A673 (cell line): ENCODE measurements at regions not wholly inside any gene's neighbourhood (a gene's known extent, or its start where the extent isn't known, plus 50 kb on each side); places are given as distances from the start of the nearest gene placed in this dataset.

ENCODE experiments used
- BruUV-seq: library from RNA; stranded (reverse); fragments of 400-500 nt; replicated peaks from 2 replicates; lab custom pipeline; 2021; lab: Mats Ljungman, UMichigan
- CTCF ChIA-PET: fragments of 300-600 bp; sonication (Branson Sonifier 250); formaldehyde crosslinking; loops from one replicate; lab custom pipeline; 2022; ENCODE audit warnings: antibody characterized with exemption; lab: Charles Lee
- POLR2A ChIA-PET: fragments of 300-600 bp; sonication (Branson Sonifier 250); formaldehyde crosslinking; loops from one replicate; lab custom pipeline; 2022; ENCODE audit warnings: antibody characterized with exemption; ENCODE audit not compliant: low non-redundant PET; lab: Charles Lee
- DNase-seq: peaks from one replicate; pipeline ENCODE4 v3.0.0-alpha.2; 2015; ENCODE audit warnings: low spot score
- H3K27ac ChIP-seq: fragments of 200-600 bp; sonication (generic); 2 replicates; pipeline ENCODE4 v1.5.1; 2016; ENCODE audit warnings: mixed run types, low read depth, mild to moderate bottlenecking, mixed read lengths, antibody characterized with exemption, low read length; ENCODE audit not compliant: poor library complexity, severe bottlenecking
- H3K27me3 ChIP-seq: fragments of 200-600 bp; sonication (generic); replicated peaks from 2 replicates; pipeline ENCODE4 v1.6.1; 2017; ENCODE audit warnings: mixed run types, low read depth, mild to moderate bottlenecking, mixed read lengths, antibody characterized with exemption, low read length; ENCODE audit not compliant: insufficient read depth, poor library complexity
- H3K36me3 ChIP-seq: fragments of 200-600 bp; sonication (generic); 2 replicates; pipeline ENCODE4 v1.6.1; 2016; ENCODE audit warnings: mixed run types, mild to moderate bottlenecking, mixed read lengths, antibody characterized with exemption, low read length; ENCODE audit not compliant: insufficient read depth, poor library complexity, severe bottlenecking
- H3K4me1 ChIP-seq: fragments of 200-600 bp; sonication (generic); 2 replicates; pipeline ENCODE4 v1.6.1; 2017; ENCODE audit warnings: mixed run types, mild to moderate bottlenecking, mixed read lengths, antibody characterized with exemption, low read length; ENCODE audit not compliant: insufficient read depth, poor library complexity, severe bottlenecking
- H3K4me3 ChIP-seq: fragments of 200-600 bp; sonication (generic); 2 replicates; pipeline ENCODE4 v1.5.1; 2016; ENCODE audit warnings: low read depth, mixed run types, mild to moderate bottlenecking, mixed read lengths, low read length; ENCODE audit not compliant: poor library complexity, severe bottlenecking
- H3K9me3 ChIP-seq: fragments of 200-600 bp; sonication (generic); 2 replicates; pipeline ENCODE4 v1.6.1; 2016; ENCODE audit warnings: mixed run types, low read depth, mild to moderate bottlenecking, mixed read lengths, antibody characterized with exemption, low read length; ENCODE audit not compliant: poor library complexity, severe bottlenecking
- EZH2 ChIP-seq: fragments of 200-600 bp; sonication (generic); IDR thresholded peaks from 2 replicates; pipeline ENCODE4 v1.6.1; 2017; ENCODE audit warnings: borderline replicate concordance, low read depth, mild to moderate bottlenecking, mixed read lengths, antibody characterized with exemption, low read length; ENCODE audit not compliant: poor library complexity, severe bottlenecking
- intact Hi-C: fragments of 100-400 bp; cut with micrococcal nuclease; formaldehyde crosslinking; loops from one replicate; pipeline ENCODE4 v1.10.0; 2022; ENCODE audit not compliant: unreplicated experiment
- TF ChIP-seq, protein P1 (sequence below): fragments of 300-800, 200-600 bp; sonication (generic); conservative IDR thresholded peaks from 2 replicates; pipeline ENCODE4 v1.5.1; 2017; ENCODE audit warnings: low read depth, mild to moderate bottlenecking, antibody characterized with exemption, low read length, moderate library complexity, mixed read lengths

DNA sequence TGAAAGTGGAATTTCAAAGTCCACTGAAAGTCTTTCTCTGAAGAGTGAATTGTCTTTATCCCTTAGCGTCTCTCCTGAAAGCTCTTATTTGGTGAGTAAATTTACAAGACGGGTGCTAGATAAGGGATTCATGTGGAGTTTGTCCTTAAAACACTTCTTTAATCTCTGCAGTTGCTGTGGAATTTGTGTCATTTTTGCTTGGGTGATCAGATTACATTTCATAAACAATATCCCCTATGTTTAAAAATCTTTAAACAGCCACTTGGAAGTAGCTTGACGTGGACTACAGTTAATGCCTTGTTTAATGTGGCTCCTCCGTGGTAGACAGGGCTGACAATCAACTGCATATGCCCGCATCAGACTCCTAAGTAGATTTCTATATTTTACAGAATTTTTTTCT is 175.4 kb upstream of the ZNF217 start:
- ChIA-PET CTCF (no interaction called here), POLR2A (no interaction called here)
- no peaks in the 10 kb centered on the region for H3K36me3 ChIP-seq
- TF ChIP-seq, protein P1, sequence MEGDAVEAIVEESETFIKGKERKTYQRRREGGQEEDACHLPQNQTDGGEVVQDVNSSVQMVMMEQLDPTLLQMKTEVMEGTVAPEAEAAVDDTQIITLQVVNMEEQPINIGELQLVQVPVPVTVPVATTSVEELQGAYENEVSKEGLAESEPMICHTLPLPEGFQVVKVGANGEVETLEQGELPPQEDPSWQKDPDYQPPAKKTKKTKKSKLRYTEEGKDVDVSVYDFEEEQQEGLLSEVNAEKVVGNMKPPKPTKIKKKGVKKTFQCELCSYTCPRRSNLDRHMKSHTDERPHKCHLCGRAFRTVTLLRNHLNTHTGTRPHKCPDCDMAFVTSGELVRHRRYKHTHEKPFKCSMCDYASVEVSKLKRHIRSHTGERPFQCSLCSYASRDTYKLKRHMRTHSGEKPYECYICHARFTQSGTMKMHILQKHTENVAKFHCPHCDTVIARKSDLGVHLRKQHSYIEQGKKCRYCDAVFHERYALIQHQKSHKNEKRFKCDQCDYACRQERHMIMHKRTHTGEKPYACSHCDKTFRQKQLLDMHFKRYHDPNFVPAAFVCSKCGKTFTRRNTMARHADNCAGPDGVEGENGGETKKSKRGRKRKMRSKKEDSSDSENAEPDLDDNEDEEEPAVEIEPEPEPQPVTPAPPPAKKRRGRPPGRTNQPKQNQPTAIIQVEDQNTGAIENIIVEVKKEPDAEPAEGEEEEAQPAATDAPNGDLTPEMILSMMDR, result no peak
- no peak for TF ChIP-seq EZH2
- no peak overlapping the region for H3K4me3 ChIP-seq
- no peaks in the 10 kb centered on the region for H3K9me3 ChIP-seq
- no peak for DNase-seq
- no TSS peak for BruUV-seq
- H3K4me1 ChIP-seq, result peaks cover 26% of the 10 kb centered on the region
- H3K27ac ChIP-seq, result no peak overlapping the region
- H3K27me3 ChIP-seq, result no peaks in the 10 kb centered on the region
- intact Hi-C loops, result no loop called here

DNA sequence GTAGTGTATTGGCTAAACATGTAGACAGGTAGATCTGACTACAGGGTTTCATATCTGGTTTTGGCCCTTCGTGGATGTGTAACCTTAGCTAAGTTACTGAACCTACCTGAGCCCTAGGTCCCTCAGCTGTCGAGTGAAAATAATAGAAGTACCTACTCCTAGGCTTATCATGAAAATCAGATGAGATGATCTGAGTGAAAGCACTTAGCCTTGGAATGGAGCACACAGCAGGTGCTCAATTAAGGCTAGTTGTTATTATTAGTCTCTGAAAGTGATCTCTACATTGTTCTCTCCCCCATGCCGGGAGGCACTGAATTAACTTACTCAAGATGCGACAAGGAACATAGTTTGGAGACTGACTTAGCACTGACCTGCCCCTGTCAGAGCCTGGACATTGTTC is 174.7 kb upstream of the ZNF217 start:
- no peak overlapping the region for H3K27ac ChIP-seq
- H3K4me1 ChIP-seq, result peaks cover 25% of the 10 kb centered on the region
- CTCF ChIA-PET, result no interaction called here
- H3K27me3 ChIP-seq, result no peaks in the 10 kb centered on the region
- no TSS peak for BruUV-seq
- POLR2A ChIA-PET, result no interaction called here
- intact Hi-C loops, result no loop called here
- DNase-seq, result peak; percentile 44
- no peak overlapping the region for H3K4me3 ChIP-seq
- no peaks in the 10 kb centered on the region for H3K36me3 ChIP-seq
- TF ChIP-seq, protein P1, result no peak
- no peak for TF ChIP-seq EZH2
- no peaks in the 10 kb centered on the region for H3K9me3 ChIP-seq

DNA sequence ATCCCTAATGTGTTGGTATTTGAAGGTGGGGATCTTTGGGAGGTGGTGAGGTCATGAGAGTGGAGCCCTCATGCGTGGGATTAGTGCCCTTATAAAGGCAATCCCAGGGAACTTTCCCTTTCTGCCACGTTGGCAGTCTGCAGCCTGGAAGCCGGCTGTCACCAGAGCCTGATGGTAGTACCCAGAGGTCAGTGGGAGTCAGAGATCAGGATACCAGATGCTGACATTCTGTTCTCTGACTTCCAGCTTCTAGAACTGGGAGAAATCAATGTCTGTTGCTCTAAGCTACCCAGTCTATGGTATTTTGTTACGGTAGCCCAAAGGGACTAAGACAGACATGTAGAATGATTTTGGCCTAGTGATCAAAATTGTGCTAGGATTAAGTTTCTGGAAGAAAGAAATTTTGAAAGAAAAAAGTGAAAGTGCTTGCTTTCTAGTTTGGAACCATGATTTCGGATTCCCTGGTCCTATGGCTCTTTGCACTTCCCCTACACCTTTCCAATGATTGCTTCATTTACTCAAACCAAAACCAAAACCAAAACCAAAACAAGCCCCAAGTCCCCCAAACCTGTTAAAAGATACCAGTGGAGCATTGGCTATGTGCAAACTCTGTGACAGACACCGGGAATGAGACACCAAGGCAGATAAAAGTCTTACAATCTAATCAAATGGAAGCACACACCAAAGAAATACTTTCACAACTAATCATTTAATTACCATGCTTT is 173.7 kb upstream of the ZNF217 start:
- CTCF ChIA-PET, result no interaction called here
- intact Hi-C loops, result no loop called here
- POLR2A ChIA-PET, result no interaction called here

More for the DNA sequence above, 173.7 kb upstream of the ZNF217 start:
- BruUV-seq, result no TSS peak
- no peak overlapping the region for H3K4me3 ChIP-seq
- TF ChIP-seq, protein P1, result no peak
- TF ChIP-seq EZH2, result no peak
- DNase-seq, result no peak
- peaks cover 23% of the 10 kb centered on the region for H3K4me1 ChIP-seq
- H3K27me3 ChIP-seq, result no peaks in the 10 kb centered on the region
- no peaks in the 10 kb centered on the region for H3K36me3 ChIP-seq
- H3K27ac ChIP-seq, result no peak overlapping the region
- H3K9me3 ChIP-seq, result no peaks in the 10 kb centered on the region
